OCI-M1 (cell line): ENCODE measurements at regions not wholly inside any gene's neighbourhood (a gene's known extent, or its start where the extent isn't known, plus 50 kb on each side); places are given as distances from the start of the nearest gene placed in this dataset.

Source experiments
- DNase-seq: peaks from one replicate; lab custom pipeline; 2025; lab: John Stamatoyannopoulos, UW

DNA sequence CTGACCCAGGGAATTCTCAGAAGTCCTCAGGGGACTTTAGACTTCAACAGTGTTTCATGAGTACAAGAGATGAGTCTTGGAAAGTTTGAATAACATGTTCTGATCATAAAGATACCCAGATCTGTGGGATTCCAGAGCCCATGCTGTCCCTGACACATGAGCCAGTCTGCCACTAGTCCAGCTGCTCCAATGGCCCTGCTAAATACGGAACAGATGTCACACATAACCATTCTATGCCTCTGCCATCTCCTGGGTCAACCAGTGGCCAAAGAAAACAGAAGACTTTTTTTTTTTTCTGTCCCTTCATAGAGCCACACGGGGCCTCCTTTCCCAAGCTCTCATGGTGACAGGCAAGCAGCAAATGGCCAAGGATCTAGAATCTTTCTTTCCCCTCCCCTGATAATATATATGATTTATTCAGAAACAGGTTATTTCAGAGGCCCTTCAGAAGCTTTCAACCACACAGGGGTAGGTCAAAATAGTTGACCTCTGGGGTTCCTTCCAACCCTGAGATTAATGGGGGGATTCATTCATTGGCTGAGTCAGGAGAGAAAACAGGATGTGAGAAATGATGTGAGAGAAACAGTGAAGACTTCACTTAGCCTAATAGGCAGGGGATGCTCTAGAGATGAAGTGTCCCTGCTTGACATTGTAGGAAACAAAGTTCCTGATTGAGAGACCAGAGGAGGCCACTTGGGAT is 367.7 kb downstream of the CDK5RAP2 start:
- no peak for DNase-seq

- no peak for DNase-seq
These were observed 369.7 kb downstream of the CDK5RAP2 start for GRCh38 chr9:120210274-120210673.

GRCh38 chr9:120202856-120203654 is 376.9 kb downstream of the CDK5RAP2 start:
- no peak for DNase-seq

- DNase-seq = no peak
These were observed 381.9 kb downstream of the CDK5RAP2 start for GRCh38 chr9:120198027-120198426.

- no peak for DNase-seq
These were observed 382.4 kb downstream of the CDK5RAP2 start for GRCh38 chr9:120197605-120198004.

DNA sequence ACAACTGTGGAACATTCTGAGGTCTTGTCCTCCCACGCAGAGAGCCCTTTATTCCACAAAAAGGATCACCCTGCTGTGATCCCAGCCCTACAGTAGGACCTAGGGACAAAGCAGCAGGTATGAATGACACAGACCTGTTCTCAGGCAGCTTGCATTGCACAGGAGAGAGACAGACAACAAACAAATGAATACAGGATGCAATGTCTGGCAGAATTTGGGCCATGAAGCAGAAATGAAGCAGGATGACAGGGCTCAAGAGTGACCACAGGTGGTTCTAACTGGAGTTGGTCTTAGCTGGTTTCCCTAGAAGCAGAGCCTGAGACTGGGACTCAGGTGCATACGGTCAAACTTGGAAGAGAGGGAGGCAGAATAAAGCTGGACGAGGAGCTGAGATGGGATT is 388.8 kb downstream of the CDK5RAP2 start:
- no peak for DNase-seq

DNA sequence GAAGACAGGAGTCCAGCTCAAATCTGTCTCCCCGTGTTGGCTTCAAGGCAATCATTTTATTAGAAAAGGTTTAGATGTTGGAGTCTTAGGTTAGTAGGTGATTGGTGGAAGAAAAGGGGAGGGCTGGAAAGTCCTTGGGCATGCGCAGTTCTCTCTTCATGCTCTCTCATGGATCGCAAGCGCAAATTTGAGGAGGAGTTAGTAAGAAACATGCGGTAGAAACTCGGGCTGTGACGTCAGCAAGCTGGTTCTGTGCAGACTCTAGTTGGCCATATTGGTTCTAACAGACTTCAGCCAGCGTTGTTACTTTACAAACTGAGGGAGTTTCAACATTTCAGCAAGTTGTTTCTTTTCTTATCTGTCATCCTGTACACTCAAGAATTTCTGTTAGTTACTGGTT is 392.2 kb downstream of the CDK5RAP2 start:
- DNase-seq = no peak

DNA sequence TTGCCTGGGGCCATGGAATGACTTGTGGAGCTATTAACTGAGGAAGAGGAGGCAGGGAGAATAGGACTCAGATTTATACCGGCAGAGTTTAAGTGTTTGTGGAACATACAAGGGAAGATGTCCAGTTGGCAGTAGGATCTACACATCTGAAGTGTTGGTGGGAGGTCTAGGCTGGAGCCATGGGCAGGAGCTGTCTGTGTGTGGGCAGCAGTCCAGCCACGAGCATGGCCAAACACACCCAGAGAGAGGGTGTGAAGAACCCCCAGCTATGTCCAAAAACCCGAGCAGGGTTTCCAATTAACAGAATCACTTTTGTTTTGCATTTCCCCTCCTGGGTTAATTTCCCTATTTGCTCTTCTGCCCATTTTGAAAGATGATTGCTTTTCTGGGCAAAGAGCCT is 393.7 kb downstream of the CDK5RAP2 start:
- no peak for DNase-seq

DNA sequence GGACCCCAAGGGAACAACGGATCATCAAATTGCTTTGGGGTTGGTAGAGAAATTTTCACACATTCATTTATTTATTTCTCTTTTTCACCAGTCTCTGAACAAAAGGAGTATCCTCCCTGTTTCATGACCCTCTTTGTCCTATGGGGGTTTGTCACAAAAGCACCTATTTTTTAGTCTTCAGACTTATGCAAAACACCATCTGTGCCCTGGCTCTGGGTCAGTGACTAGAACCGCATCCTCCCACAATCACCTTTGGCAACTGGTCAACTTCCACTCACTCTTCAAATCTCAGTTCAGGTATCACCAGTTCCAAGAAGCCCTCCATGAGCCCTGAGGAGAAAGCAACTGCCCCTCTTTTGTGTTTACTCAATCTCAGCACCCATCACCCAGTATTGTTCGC is 395.7 kb downstream of the CDK5RAP2 start:
- no peak for DNase-seq

DNA sequence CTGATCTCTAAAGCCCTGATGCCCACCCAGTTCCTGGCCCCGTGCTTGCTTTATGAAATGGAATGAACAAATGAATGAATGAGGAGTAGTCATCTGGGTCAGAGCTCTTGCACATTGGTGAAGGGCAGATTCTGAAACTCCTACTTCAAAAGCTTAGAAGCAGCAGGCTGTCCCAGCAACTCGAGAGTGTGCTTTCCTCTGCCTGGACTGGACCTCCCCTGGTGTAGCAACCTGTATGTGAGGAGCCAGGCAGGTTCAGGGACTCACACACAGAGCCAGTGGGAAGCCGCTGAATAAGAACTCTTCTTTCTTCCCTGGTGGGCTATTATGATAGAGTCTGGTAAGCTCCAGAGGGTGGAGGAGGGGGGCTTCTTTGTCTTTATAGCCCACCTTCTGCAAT is 396.4 kb downstream of the CDK5RAP2 start:
- no peak for DNase-seq

GRCh38 chr9:120182011-120182410 is 398.0 kb downstream of the CDK5RAP2 start:
- DNase-seq = no peak

DNA sequence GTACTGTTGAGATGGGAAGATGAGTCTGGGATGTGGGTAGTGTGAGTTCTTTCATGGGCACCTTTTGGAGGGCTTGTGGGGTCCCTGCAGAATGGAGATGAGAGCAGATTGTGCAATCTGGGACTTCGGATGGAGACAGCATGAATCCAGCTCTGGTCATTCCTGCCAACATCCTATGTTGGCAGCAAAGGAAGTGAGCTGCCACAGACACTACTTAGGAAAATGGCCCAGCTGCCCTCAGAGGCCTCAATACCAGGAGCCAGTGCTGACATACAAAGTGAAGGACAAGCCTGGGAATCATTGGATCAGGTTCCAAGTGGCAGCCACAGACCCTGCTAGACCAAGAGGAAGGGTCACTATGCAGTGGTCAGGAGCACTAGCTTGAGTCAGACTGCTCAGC is 402.8 kb downstream of the CDK5RAP2 start:
- no peak for DNase-seq

GRCh38 chr9:120175031-120175430 is 404.9 kb downstream of the CDK5RAP2 start:
- no peak for DNase-seq

- no peak for DNase-seq
These were observed 418.2 kb downstream of the CDK5RAP2 start for GRCh38 chr9:120161776-120162175.

DNA sequence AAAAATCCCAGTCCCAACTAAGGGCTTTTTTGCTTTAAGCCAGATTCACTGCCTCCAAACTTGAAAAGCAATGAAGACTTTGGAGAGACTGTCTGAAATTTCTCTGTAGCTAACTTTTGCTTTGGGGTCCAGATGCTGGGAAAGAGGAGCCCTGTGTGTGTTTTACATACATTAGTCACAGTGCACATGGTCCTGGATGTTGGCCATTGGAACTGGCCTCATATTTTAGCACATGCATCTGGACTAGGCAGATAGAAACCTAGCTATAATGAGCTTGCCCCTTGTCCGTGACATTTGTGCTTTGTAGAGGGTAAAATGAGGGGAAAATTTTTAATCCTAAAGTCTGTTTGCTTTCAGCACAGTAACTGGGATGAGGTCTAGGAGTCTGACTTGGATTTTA is 421.7 kb downstream of the CDK5RAP2 start:
- DNase-seq = no peak

DNA sequence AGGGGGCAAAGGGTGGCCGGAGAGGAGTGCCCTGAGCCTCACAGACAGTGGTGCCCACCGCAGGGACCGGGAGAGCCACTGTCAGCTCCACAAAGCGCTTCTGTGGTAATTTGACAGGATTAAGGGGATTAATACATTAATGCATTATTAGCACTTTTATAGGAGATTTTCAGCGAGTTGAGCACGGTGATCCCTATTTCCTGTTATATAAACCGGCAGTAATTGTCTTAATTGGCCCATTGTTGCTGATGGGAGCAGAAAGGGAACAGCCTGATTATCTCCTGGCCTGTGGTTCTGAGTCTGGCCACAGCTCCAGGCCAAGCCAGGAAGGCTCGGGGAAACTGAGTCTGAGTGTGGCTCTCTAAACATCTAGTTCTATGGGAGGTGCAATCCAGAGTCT is 423.6 kb downstream of the CDK5RAP2 start:
- no peak for DNase-seq

DNA sequence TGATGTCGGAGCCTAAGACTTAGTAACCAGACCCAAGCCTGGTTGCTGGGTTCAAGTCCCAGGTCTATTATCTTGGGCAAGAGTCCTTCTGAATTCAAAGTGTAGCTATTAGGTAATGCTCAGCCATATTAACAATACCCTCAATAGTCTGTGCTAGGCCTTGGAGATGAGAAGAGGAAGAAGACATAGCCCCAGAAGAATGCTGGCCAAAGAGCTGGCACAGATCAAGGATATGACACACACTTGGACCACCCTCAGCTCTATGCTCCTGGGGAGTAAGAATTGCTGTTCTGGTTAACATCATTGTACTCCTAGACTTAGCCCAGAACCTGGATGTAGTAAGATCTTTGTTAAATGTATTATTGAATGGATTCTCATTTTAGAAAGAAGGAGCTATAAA is 426.7 kb downstream of the CDK5RAP2 start:
- no peak for DNase-seq

GRCh38 chr9:120152295-120152694 is 427.7 kb downstream of the CDK5RAP2 start:
- DNase-seq = no peak

- no peak for DNase-seq
These were observed 428.2 kb downstream of the CDK5RAP2 start for GRCh38 chr9:120151806-120152205.

DNA sequence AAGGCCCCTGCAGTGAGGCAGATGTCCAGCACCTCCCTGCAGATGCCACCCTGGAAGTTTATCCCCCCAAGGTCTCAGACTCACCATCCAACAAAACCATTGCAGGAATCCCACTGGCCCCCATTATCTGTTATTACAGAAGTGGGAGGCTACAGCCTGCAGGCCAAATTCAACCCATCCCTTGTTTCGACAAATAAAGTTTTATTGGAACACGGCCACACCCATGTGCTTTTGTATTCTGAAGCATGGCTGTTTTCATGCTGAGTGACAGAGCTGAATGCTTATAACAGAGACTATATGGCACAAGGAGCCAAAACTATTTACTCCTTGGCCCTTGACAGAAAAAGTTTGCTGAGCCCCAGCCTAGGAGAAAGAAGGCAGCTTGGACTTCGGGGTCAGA is 428.8 kb downstream of the CDK5RAP2 start:
- DNase-seq = no peak

DNA sequence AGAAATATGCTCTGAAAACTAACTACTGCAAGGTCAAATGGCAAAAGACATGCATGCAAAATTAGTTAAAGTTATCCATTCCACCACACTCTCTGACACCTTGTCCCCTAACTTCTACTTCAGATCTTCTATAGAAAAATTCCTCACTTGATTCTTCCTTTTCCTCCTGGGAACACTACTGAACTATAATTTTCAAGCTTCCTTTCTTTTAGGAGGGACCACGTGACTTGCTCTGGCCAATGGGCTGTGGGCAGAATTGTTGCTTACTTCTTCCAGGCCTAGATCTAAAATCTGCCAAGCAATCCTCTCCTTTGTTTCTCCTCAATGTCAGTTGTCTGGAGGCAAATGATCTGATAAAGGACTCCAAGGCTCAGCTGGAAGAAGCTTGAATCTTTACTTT is 441.0 kb downstream of the CDK5RAP2 start:
- no peak for DNase-seq

- no peak for DNase-seq
These were observed 442.7 kb downstream of the CDK5RAP2 start for GRCh38 chr9:120137186-120137840.

- no peak for DNase-seq
These were observed 443.3 kb downstream of the CDK5RAP2 start for GRCh38 chr9:120136696-120137095.
